HG03378 (cell line): ENCODE measurements at regions not wholly inside any gene's neighbourhood (a gene's known extent, or its start where the extent isn't known, plus 50 kb on each side); places are given as distances from the start of the nearest gene placed in this dataset.

Experiments used
- ATAC-seq: cut with Tn5 transposase; IDR thresholded peaks from one replicate; pipeline ENCODE4 v1.9.1; 2021; ENCODE audit warnings: mild to moderate bottlenecking, moderate library complexity; ENCODE audit not compliant: unreplicated experiment

GRCh38 chr1:232522189-232522588, 107.7 kb downstream of the SIPA1L2 start:
- no peak for ATAC-seq

- ATAC-seq = no peak
Measured at GRCh38 chr1:232521660-232522059, 108.3 kb downstream of the SIPA1L2 start.

- ATAC-seq = no peak
Measured at GRCh38 chr1:232519186-232519585, 110.7 kb downstream of the SIPA1L2 start.

GRCh38 chr1:232518349-232518748, 111.6 kb downstream of the SIPA1L2 start:
- ATAC-seq = no peak

GRCh38 chr1:232517204-232517603, 112.7 kb downstream of the SIPA1L2 start:
- no peak for ATAC-seq

- no peak for ATAC-seq
Measured at GRCh38 chr1:232515706-232516105, 114.2 kb downstream of the SIPA1L2 start.

GRCh38 chr1:232512712-232513111, 117.2 kb downstream of the SIPA1L2 start:
- ATAC-seq = no peak

GRCh38 chr1:232511172-232511571, 118.8 kb downstream of the SIPA1L2 start:
- ATAC-seq = no peak

- no peak for ATAC-seq
Measured at GRCh38 chr1:232510367-232511110, 119.4 kb downstream of the SIPA1L2 start.

GRCh38 chr1:232509570-232509969, 120.4 kb downstream of the SIPA1L2 start:
- no peak for ATAC-seq

GRCh38 chr1:232508130-232508701, 121.7 kb downstream of the SIPA1L2 start:
- ATAC-seq = no peak

GRCh38 chr1:232507571-232507970, 122.4 kb downstream of the SIPA1L2 start:
- ATAC-seq = no peak

GRCh38 chr1:232505884-232506283, 124.0 kb downstream of the SIPA1L2 start:
- no peak for ATAC-seq

GRCh38 chr1:232504651-232505050, 125.3 kb downstream of the SIPA1L2 start:
- ATAC-seq = no peak

- ATAC-seq = no peak
Measured at GRCh38 chr1:232503497-232503896, 126.4 kb downstream of the SIPA1L2 start.

GRCh38 chr1:232501854-232502253, 128.1 kb downstream of the SIPA1L2 start:
- ATAC-seq = no peak

- ATAC-seq = no peak
Measured at GRCh38 chr1:232499188-232499587, 130.7 kb downstream of the SIPA1L2 start.

GRCh38 chr1:232493869-232494268, 136.1 kb downstream of the SIPA1L2 start:
- ATAC-seq = no peak

GRCh38 chr1:232489256-232489655, 140.7 kb downstream of the SIPA1L2 start:
- no peak for ATAC-seq

- no peak for ATAC-seq
Measured at GRCh38 chr1:232487236-232487635, 142.7 kb downstream of the SIPA1L2 start.

- ATAC-seq = no peak
Measured at GRCh38 chr1:232486454-232487207, 143.3 kb downstream of the SIPA1L2 start.

- no peak for ATAC-seq
Measured at GRCh38 chr1:232486006-232486405, 143.9 kb downstream of the SIPA1L2 start.
